HG02571 (cell line): ENCODE measurements at regions not wholly inside any gene's neighbourhood (a gene's known extent, or its start where the extent isn't known, plus 50 kb on each side); places are given as distances from the start of the nearest gene placed in this dataset.
A peak's percentile ranks its signal among the peaks of the same experiment; 100 is the strongest.

Source experiments
- ATAC-seq: cut with Tn5 transposase; IDR thresholded peaks from one replicate; pipeline ENCODE4 v1.9.1; 2021; ENCODE audit warnings: mild to moderate bottlenecking, moderate library complexity; ENCODE audit not compliant: unreplicated experiment

- ATAC-seq, result peak; percentile 54
Observed at GRCh38 chr10:131743190-131744151, 157.3 kb upstream of the PPP2R2D start.

- no peak for ATAC-seq
Observed at GRCh38 chr10:131744346-131744745, 156.5 kb upstream of the PPP2R2D start.

GRCh38 chr10:131745591-131745990 lies 155.2 kb upstream of the PPP2R2D start:
- no peak for ATAC-seq

- ATAC-seq, result no peak
Observed at GRCh38 chr10:131746241-131746711, 154.5 kb upstream of the PPP2R2D start.

GRCh38 chr10:131746785-131747184 lies 154.0 kb upstream of the PPP2R2D start:
- no peak for ATAC-seq

GRCh38 chr10:131747251-131747650 lies 153.6 kb upstream of the PPP2R2D start:
- no peak for ATAC-seq

- ATAC-seq, result no peak
Observed at GRCh38 chr10:131747791-131748190, 153.0 kb upstream of the PPP2R2D start.

- no peak for ATAC-seq
Observed at GRCh38 chr10:131748191-131748590, 152.6 kb upstream of the PPP2R2D start.

- no peak for ATAC-seq
Observed at GRCh38 chr10:131748831-131749766, 151.7 kb upstream of the PPP2R2D start.

GRCh38 chr10:131749767-131750142 lies 151.1 kb upstream of the PPP2R2D start:
- ATAC-seq, result no peak

GRCh38 chr10:131750171-131750895 lies 150.5 kb upstream of the PPP2R2D start:
- ATAC-seq, result no peak

GRCh38 chr10:131750973-131751826 lies 149.6 kb upstream of the PPP2R2D start:
- no peak for ATAC-seq

- ATAC-seq, result no peak
Observed at GRCh38 chr10:131751827-131752775, 148.7 kb upstream of the PPP2R2D start.

- ATAC-seq, result no peak
Observed at GRCh38 chr10:131753336-131753735, 147.5 kb upstream of the PPP2R2D start.

- ATAC-seq, result no peak
Observed at GRCh38 chr10:131755200-131755599, 145.6 kb upstream of the PPP2R2D start.

GRCh38 chr10:131757285-131758058 lies 143.3 kb upstream of the PPP2R2D start:
- ATAC-seq, result no peak

- ATAC-seq, result no peak
Observed at GRCh38 chr10:131758062-131758938, 142.5 kb upstream of the PPP2R2D start.
